ENCODE measurements at regions not wholly inside any gene's neighbourhood (a gene's known extent, or its start where the extent isn't known, plus 50 kb on each side); places are given as distances from the start of the nearest gene placed in this dataset.
A peak's percentile ranks its signal among the peaks of the same experiment; 100 is the strongest.

- no peak for DNase-seq (ENCODE audit: low spot score)
Observed at GRCh38 chr7:25360451-25360850, 132.2 kb upstream of the NPVF start.

GRCh38 chr7:25361387-25361786, 133.1 kb upstream of the NPVF start:
- no peak for DNase-seq (ENCODE audit: low spot score)

GRCh38 chr7:25361863-25362262, 133.6 kb upstream of the NPVF start:
- DNase-seq (ENCODE audit: low spot score) = no peak

GRCh38 chr7:25368599-25369201, 140.4 kb upstream of the NPVF start:
- DNase-seq (ENCODE audit: low spot score) = no peak

- no peak for DNase-seq (ENCODE audit: low spot score)
Observed at GRCh38 chr7:25369786-25370185, 141.5 kb upstream of the NPVF start.

GRCh38 chr7:25371972-25372371, 143.7 kb upstream of the NPVF start:
- no peak for DNase-seq (ENCODE audit: low spot score)

- DNase-seq (ENCODE audit: low spot score) = no peak
Observed at GRCh38 chr7:25375805-25376600, 147.7 kb upstream of the NPVF start.

- DNase-seq (ENCODE audit: low spot score) = no peak
Observed at GRCh38 chr7:25379351-25380300, 151.3 kb upstream of the NPVF start.

GRCh38 chr7:25381818-25382589, 153.7 kb upstream of the NPVF start:
- DNase-seq (ENCODE audit: low spot score) = no peak

GRCh38 chr7:25382869-25383268, 154.6 kb upstream of the NPVF start:
- no peak for DNase-seq (ENCODE audit: low spot score)

- no peak for DNase-seq (ENCODE audit: low spot score)
Observed at GRCh38 chr7:25383402-25383801, 155.1 kb upstream of the NPVF start.

- DNase-seq (ENCODE audit: low spot score) = no peak
Observed at GRCh38 chr7:25384788-25385505, 156.7 kb upstream of the NPVF start.

GRCh38 chr7:25385506-25386136, 157.3 kb upstream of the NPVF start:
- no peak for DNase-seq (ENCODE audit: low spot score)

GRCh38 chr7:25386311-25386744, 158.0 kb upstream of the NPVF start:
- no peak for DNase-seq (ENCODE audit: low spot score)

- DNase-seq (ENCODE audit: low spot score) = no peak
Observed at GRCh38 chr7:25388681-25389080, 160.4 kb upstream of the NPVF start.

- DNase-seq (ENCODE audit: low spot score) = peak; percentile 26
Observed at GRCh38 chr7:25389489-25390106, 161.3 kb upstream of the NPVF start.

- DNase-seq (ENCODE audit: low spot score) = no peak
Observed at GRCh38 chr7:25391295-25391861, 163.1 kb upstream of the NPVF start.

GRCh38 chr7:25391961-25392587, 163.8 kb upstream of the NPVF start:
- no peak for DNase-seq (ENCODE audit: low spot score)

GRCh38 chr7:25392588-25393338, 164.5 kb upstream of the NPVF start:
- DNase-seq (ENCODE audit: low spot score) = no peak
